Body of pancreas (tissue), 4 donors: ENCODE measurements at regions not wholly inside any gene's neighbourhood (a gene's known extent, or its start where the extent isn't known, plus 50 kb on each side); places are given as distances from the start of the nearest gene placed in this dataset.

ENCODE experiments used
- ATAC-seq: fragments of 150-250 bp; one replicate; pipeline ENCODE4 v1.9.1; 2016
- DNase-seq, 4 donors: peaks; one replicate each; pipeline ENCODE4 v3.0.0-alpha.2; 2019
- H3K27ac ChIP-seq, 4 donors: fragments of 200-600 bp; sonication (generic); 1 replicate in 3 of 4; 2 replicates in 1 of 4; pipeline versions ENCODE4 v1.5.1 to v1.6.1; 2016 to 2019; ENCODE audit warnings: mild to moderate bottlenecking in 1 of 4, mixed read lengths in 1 of 4, moderate library complexity in 1 of 4
- H3K27me3 ChIP-seq, 2 donors: fragments of 200-600 bp; sonication (generic); one replicate each; pipeline ENCODE4 v1.6.0; 2016; ENCODE audit warnings: mild to moderate bottlenecking in 1 of 2
- H3K36me3 ChIP-seq, 2 donors: fragments of 200-600 bp; sonication (generic); replicated peaks in 1 of 2; 2 replicates each; pipeline ENCODE4 v1.5.1; 2016; ENCODE audit warnings: low read depth in 2 of 2; ENCODE audit not compliant: insufficient read depth in 1 of 2
- H3K4me1 ChIP-seq: fragments of 200-600 bp; sonication (generic); one replicate; pipeline ENCODE4 v1.6.0; 2016
- H3K4me3 ChIP-seq, 2 donors: fragments of 200-600 bp; sonication (generic); 1 replicate in 1 of 2; 2 replicates in 1 of 2; pipeline ENCODE4 v1.5.1; 2016 to 2019
- H3K9me3 ChIP-seq, 3 donors: fragments of 200-600 bp; sonication (generic); 1 replicate in 2 of 3; 2 replicates in 1 of 3; pipeline ENCODE4 v1.5.1; 2016
- CTCF ChIP-seq, 7 experiments: fragments of 450-650 bp in 4 of 7; fragments of 200-600 bp in 3 of 7; sonication (generic) in 3 of 7; IDR thresholded peaks; one replicate each; pipeline ENCODE4 v1.5.1; 2016 to 2019; ENCODE audit warnings: antibody characterized with exemption in 7 of 7
- POLR2A ChIP-seq, 3 donors: fragments of 450-650 bp; IDR thresholded peaks; one replicate each; pipeline ENCODE4 v1.6.1; 2016; ENCODE audit warnings: antibody characterized with exemption in 3 of 3, mild to moderate bottlenecking in 2 of 3
- WGBS, 2 donors: methylation state at CpG; one replicate each; pipeline ENCODE4 v1.1.5; 2017; 5-methylcytosine and 5-hydroxymethylcytosine counted together
- intact Hi-C: fragments of 100-400 bp; cut with DNase I; formaldehyde crosslinking; loops from one replicate; pipeline ENCODE4 v1.15.1; 2023

GRCh38 chr4:166174717-166175490 is 301.9 kb downstream of the TLL1 start:
- WGBS, 2 donors, result 27 to 45% methylated on average over 4 of the region's 4 CpGs
- intact Hi-C loops, result no loop called here

DNA sequence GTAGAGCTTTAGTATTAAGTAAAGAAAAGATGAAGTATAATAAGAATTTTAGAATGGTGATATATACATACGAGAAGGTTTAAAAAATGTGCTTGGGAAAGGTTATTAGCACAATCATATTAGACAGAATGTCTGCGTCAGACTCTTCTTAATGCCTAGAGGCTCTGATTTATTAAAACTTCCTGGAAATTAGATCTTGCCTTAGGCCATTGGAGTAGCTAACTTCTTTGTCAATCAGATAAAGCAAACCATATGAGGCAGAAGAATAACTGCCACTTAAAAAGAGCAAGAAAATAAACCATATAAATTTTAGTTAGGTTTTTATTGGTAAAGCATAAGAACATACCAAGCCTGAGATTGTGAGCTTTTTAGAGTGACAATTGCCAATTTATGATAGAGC is 309.1 kb downstream of the TLL1 start:
- WGBS, 2 donors, result 66 to 72% methylated on average over 2 of the region's 2 CpGs
- Histone ChIP-seq H3K4me3 (no peak overlapping the region), H3K27ac (no peak overlapping the region), H3K36me3 (no peaks in the 10 kb centered on the region), H3K4me1 (no peaks in the 10 kb centered on the region), H3K27me3 (no peaks in the 10 kb centered on the region), H3K9me3 (no peaks in the 10 kb centered on the region)
- DNase-seq (no peak), ATAC-seq (no peak)
- intact Hi-C loops, result no loop called here
- TF ChIP-seq CTCF (IDR thresholded peaks at IDR 0.05) (no peak), POLR2A (IDR thresholded peaks at IDR 0.05) (no peak)

More at GRCh38 chr4:166174717-166175490, 301.9 kb downstream of the TLL1 start:
- Histone ChIP-seq H3K27me3 (no peaks in the 10 kb centered on the region), H3K4me1 (no peaks in the 10 kb centered on the region), H3K9me3 (no peaks in the 10 kb centered on the region), H3K27ac (no peak overlapping the region), H3K36me3 (no peaks in the 10 kb centered on the region), H3K4me3 (no peak overlapping the region)
- ATAC-seq (no peak), DNase-seq (no peak)
- no peak for TF ChIP-seq POLR2A (IDR thresholded peaks at IDR 0.05)
- TF ChIP-seq CTCF (IDR thresholded peaks at IDR 0.05), result no peak

- intact Hi-C loops, result no loop called here
- DNase-seq (no peak), ATAC-seq (no peak)
- H3K36me3 ChIP-seq, result no peaks in the 10 kb centered on the region
- H3K27me3 ChIP-seq, result no peaks in the 10 kb centered on the region
- no peaks in the 10 kb centered on the region for H3K4me1 ChIP-seq
- no peaks in the 10 kb centered on the region for H3K9me3 ChIP-seq
- H3K4me3 ChIP-seq, result no peak overlapping the region
- TF ChIP-seq POLR2A (IDR thresholded peaks at IDR 0.05), result no peak
- no peak for TF ChIP-seq CTCF (IDR thresholded peaks at IDR 0.05)
- H3K27ac ChIP-seq, result no peak overlapping the region
Measured at GRCh38 chr4:166195101-166195500, 322.1 kb downstream of the TLL1 start.

DNA sequence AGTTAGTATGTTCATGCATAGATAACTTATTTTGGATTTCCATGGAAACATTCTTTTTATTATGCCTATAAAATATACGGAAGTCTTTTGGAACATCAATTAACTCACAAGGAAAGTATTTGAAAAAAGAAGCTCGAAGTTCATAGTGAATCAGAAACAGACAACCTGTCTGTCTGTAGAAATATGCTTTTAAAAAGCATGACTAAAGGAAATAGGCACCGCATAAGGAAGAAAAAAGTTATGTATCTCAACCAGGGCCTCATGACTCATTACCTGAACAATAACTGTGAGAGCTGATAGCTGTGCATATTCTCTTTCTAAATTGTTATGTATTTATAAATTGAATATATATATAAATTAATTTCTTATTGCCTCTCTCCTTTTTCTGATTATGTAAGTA is 324.1 kb downstream of the TLL1 start:
- no peak for ATAC-seq

More for the DNA sequence above, 324.1 kb downstream of the TLL1 start:
- 68 to 69% methylated on average over 3 of the region's 3 CpGs for WGBS, 2 donors
- TF ChIP-seq CTCF (IDR thresholded peaks at IDR 0.05), result no peak
- TF ChIP-seq POLR2A (IDR thresholded peaks at IDR 0.05), result no peak
- H3K27ac ChIP-seq, result no peak overlapping the region
- no peaks in the 10 kb centered on the region for H3K4me1 ChIP-seq
- intact Hi-C loops, result no loop called here
- no peaks in the 10 kb centered on the region for H3K36me3 ChIP-seq
- H3K9me3 ChIP-seq, result no peaks in the 10 kb centered on the region
- no peak for DNase-seq
- H3K4me3 ChIP-seq, result no peak overlapping the region
- no peaks in the 10 kb centered on the region for H3K27me3 ChIP-seq
